A673 (cell line): ENCODE measurements at regions not wholly inside any gene's neighbourhood (a gene's known extent, or its start where the extent isn't known, plus 50 kb on each side); places are given as distances from the start of the nearest gene placed in this dataset.

Experiments used
- BruUV-seq: library from RNA; stranded (reverse); fragments of 400-500 nt; replicated peaks from 2 replicates; lab custom pipeline; 2021; lab: Mats Ljungman, UMichigan
- CTCF ChIA-PET: fragments of 300-600 bp; sonication (Branson Sonifier 250); formaldehyde crosslinking; loops from one replicate; lab custom pipeline; 2022; ENCODE audit warnings: antibody characterized with exemption; lab: Charles Lee
- POLR2A ChIA-PET: fragments of 300-600 bp; sonication (Branson Sonifier 250); formaldehyde crosslinking; loops from one replicate; lab custom pipeline; 2022; ENCODE audit warnings: antibody characterized with exemption; ENCODE audit not compliant: low non-redundant PET; lab: Charles Lee
- DNase-seq: peaks from one replicate; pipeline ENCODE4 v3.0.0-alpha.2; 2015; ENCODE audit warnings: low spot score
- H3K27ac ChIP-seq: fragments of 200-600 bp; sonication (generic); 2 replicates; pipeline ENCODE4 v1.5.1; 2016; ENCODE audit warnings: mixed run types, low read depth, mild to moderate bottlenecking, mixed read lengths, antibody characterized with exemption, low read length; ENCODE audit not compliant: poor library complexity, severe bottlenecking
- H3K27me3 ChIP-seq: fragments of 200-600 bp; sonication (generic); replicated peaks from 2 replicates; pipeline ENCODE4 v1.6.1; 2017; ENCODE audit warnings: mixed run types, low read depth, mild to moderate bottlenecking, mixed read lengths, antibody characterized with exemption, low read length; ENCODE audit not compliant: insufficient read depth, poor library complexity
- H3K36me3 ChIP-seq: fragments of 200-600 bp; sonication (generic); 2 replicates; pipeline ENCODE4 v1.6.1; 2016; ENCODE audit warnings: mixed run types, mild to moderate bottlenecking, mixed read lengths, antibody characterized with exemption, low read length; ENCODE audit not compliant: insufficient read depth, poor library complexity, severe bottlenecking
- H3K4me1 ChIP-seq: fragments of 200-600 bp; sonication (generic); 2 replicates; pipeline ENCODE4 v1.6.1; 2017; ENCODE audit warnings: mixed run types, mild to moderate bottlenecking, mixed read lengths, antibody characterized with exemption, low read length; ENCODE audit not compliant: insufficient read depth, poor library complexity, severe bottlenecking
- H3K4me3 ChIP-seq: fragments of 200-600 bp; sonication (generic); 2 replicates; pipeline ENCODE4 v1.5.1; 2016; ENCODE audit warnings: low read depth, mixed run types, mild to moderate bottlenecking, mixed read lengths, low read length; ENCODE audit not compliant: poor library complexity, severe bottlenecking
- H3K9me3 ChIP-seq: fragments of 200-600 bp; sonication (generic); 2 replicates; pipeline ENCODE4 v1.6.1; 2016; ENCODE audit warnings: mixed run types, low read depth, mild to moderate bottlenecking, mixed read lengths, antibody characterized with exemption, low read length; ENCODE audit not compliant: poor library complexity, severe bottlenecking
- EZH2 ChIP-seq: fragments of 200-600 bp; sonication (generic); IDR thresholded peaks from 2 replicates; pipeline ENCODE4 v1.6.1; 2017; ENCODE audit warnings: borderline replicate concordance, low read depth, mild to moderate bottlenecking, mixed read lengths, antibody characterized with exemption, low read length; ENCODE audit not compliant: poor library complexity, severe bottlenecking
- intact Hi-C: fragments of 100-400 bp; cut with micrococcal nuclease; formaldehyde crosslinking; loops from one replicate; pipeline ENCODE4 v1.10.0; 2022; ENCODE audit not compliant: unreplicated experiment
- TF ChIP-seq, protein P1 (sequence below): fragments of 300-800, 200-600 bp; sonication (generic); conservative IDR thresholded peaks from 2 replicates; pipeline ENCODE4 v1.5.1; 2017; ENCODE audit warnings: low read depth, mild to moderate bottlenecking, antibody characterized with exemption, low read length, moderate library complexity, mixed read lengths

GRCh38 chr6:48169635-48170034, 58.6 kb upstream of the PTCHD4 start:
- CTCF ChIA-PET = no interaction called here
- H3K4me3 ChIP-seq = no peak overlapping the region

More at GRCh38 chr6:48169635-48170034, 58.6 kb upstream of the PTCHD4 start:
- Histone ChIP-seq H3K27me3 (no peaks in the 10 kb centered on the region), H3K36me3 (no peaks in the 10 kb centered on the region), H3K9me3 (no peaks in the 10 kb centered on the region), H3K4me1 (no peaks in the 10 kb centered on the region), H3K27ac (no peak overlapping the region)
- TF ChIP-seq EZH2 = no peak
- TF ChIP-seq, protein P1, sequence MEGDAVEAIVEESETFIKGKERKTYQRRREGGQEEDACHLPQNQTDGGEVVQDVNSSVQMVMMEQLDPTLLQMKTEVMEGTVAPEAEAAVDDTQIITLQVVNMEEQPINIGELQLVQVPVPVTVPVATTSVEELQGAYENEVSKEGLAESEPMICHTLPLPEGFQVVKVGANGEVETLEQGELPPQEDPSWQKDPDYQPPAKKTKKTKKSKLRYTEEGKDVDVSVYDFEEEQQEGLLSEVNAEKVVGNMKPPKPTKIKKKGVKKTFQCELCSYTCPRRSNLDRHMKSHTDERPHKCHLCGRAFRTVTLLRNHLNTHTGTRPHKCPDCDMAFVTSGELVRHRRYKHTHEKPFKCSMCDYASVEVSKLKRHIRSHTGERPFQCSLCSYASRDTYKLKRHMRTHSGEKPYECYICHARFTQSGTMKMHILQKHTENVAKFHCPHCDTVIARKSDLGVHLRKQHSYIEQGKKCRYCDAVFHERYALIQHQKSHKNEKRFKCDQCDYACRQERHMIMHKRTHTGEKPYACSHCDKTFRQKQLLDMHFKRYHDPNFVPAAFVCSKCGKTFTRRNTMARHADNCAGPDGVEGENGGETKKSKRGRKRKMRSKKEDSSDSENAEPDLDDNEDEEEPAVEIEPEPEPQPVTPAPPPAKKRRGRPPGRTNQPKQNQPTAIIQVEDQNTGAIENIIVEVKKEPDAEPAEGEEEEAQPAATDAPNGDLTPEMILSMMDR = no peak
- no TSS peak for BruUV-seq
- DNase-seq = no peak
- intact Hi-C loops = no loop called here
- POLR2A ChIA-PET = no interaction called here
